GM12878 (cell line): ENCODE measurements at regions not wholly inside any gene's neighbourhood (a gene's known extent, or its start where the extent isn't known, plus 50 kb on each side); places are given as distances from the start of the nearest gene placed in this dataset.

Source experiments
- CREB1 ChIP-seq: IDR thresholded peaks from 2 replicates; pipeline ENCODE4 v1.6.1; 2012; ENCODE audit warnings: low read depth, mild to moderate bottlenecking, inconsistent platforms
- CREM ChIP-seq: IDR thresholded peaks from 2 replicates; pipeline ENCODE4 v1.6.1; 2014; ENCODE audit warnings: antibody characterized with exemption, low read depth
- CTCF ChIP-seq, 3 experiments: IDR thresholded peaks in 2 of 3; conservative IDR thresholded peaks in 1 of 3; 2 replicates each; pipeline ENCODE4 v1.5.1; 2011; ENCODE audit warnings: low read depth in 3 of 3, low read length in 3 of 3, mild to moderate bottlenecking in 3 of 3, control low read depth in 2 of 3, moderate library complexity in 2 of 3, inconsistent platforms in 1 of 3, mixed read lengths in 1 of 3; ENCODE audit not compliant: control insufficient read depth in 2 of 3, insufficient read depth in 1 of 3; ENCODE audit errors: extremely low read depth in 1 of 3
- EP300 ChIP-seq, 2 experiments: fragments of 150-350 bp in 1 of 2; IDR thresholded peaks; 2 replicates each; pipeline ENCODE4 v1.6.1; 2011 to 2012; ENCODE audit warnings: low read depth in 2 of 2, low read length in 2 of 2, borderline replicate concordance in 1 of 2, improper control_type of control experiment in 1 of 2, inconsistent platforms in 1 of 2; ENCODE audit not compliant: control insufficient read depth in 1 of 2
- ESRRA ChIP-seq: IDR thresholded peaks from 2 replicates; pipeline ENCODE4 v1.6.1; 2012; ENCODE audit warnings: mild to moderate bottlenecking, low read length, improper control_type of control experiment
- KLF5 ChIP-seq: fragments of 450-650 bp; IDR thresholded peaks from 2 replicates; pipeline ENCODE4 v1.6.1; 2014; ENCODE audit warnings: mild to moderate bottlenecking; ENCODE audit not compliant: partially characterized antibody
- MEF2A ChIP-seq: IDR thresholded peaks from 2 replicates; pipeline ENCODE4 v1.6.1; 2011; ENCODE audit warnings: low read depth, mild to moderate bottlenecking, low read length, moderate library complexity; ENCODE audit not compliant: insufficient read depth
- POLR2AphosphoS5 ChIP-seq: IDR thresholded peaks from 2 replicates; pipeline ENCODE4 v1.6.1; 2011; ENCODE audit warnings: mild to moderate bottlenecking, low read length, inconsistent platforms
- RAD21 ChIP-seq: IDR thresholded peaks from 2 replicates; pipeline ENCODE4 v1.6.1; 2011; ENCODE audit warnings: mild to moderate bottlenecking, low read depth, low read length, moderate library complexity; ENCODE audit not compliant: insufficient read depth
- TBL1XR1 ChIP-seq: IDR thresholded peaks from 2 replicates; pipeline ENCODE4 v1.6.1; 2012; ENCODE audit warnings: low read depth, low read length, improper control_type of control experiment
- ZZZ3 ChIP-seq: IDR thresholded peaks from 2 replicates; pipeline ENCODE4 v1.6.1; 2011; ENCODE audit warnings: low read depth; ENCODE audit not compliant: control insufficient read depth, insufficient read length

DNA sequence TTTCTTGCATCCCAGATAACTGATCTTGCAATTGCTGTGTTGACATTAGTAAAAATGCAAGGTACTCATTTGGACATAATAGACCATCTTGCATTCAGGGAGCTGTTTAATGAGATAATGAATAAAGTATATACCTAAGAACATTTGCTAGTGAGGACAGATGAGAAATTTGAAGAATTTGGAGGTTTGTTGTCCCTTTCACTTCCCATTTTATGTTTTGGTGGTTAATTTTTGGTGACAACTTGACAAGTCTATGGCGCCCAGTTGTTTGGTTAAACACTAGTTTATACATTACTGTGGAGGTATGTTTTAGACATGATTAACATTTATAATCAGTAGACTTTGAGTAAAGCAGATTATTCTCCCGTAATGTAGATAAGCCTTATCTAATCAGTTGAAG, 300.2 kb upstream of the SYNCRIP start:
- TF ChIP-seq ZZZ3 (no peak), MEF2A (no peak), CTCF (IDR thresholded peaks at IDR 0.05 in 2 of 3, conservative IDR thresholded peaks at IDR 0.05 in 1 of 3; ENCODE audit: control insufficient read depth in 2 of 3, extremely low read depth in 1 of 3, insufficient read depth in 1 of 3, low read depth in 3 of 3, low read length in 3 of 3) (no peak), EP300 (IDR thresholded peaks at IDR 0.05; ENCODE audit: borderline replicate concordance in 1 of 2, control insufficient read depth in 1 of 2, low read depth in 2 of 2, low read length in 2 of 2) (no peak), KLF5 (no peak), ESRRA (no peak), RAD21 (no peak), TBL1XR1 (no peak), POLR2AphosphoS5 (no peak), CREB1 (no peak), CREM (no peak)
